GM23248 (cell line): ENCODE measurements at regions not wholly inside any gene's neighbourhood (a gene's known extent, or its start where the extent isn't known, plus 50 kb on each side); places are given as distances from the start of the nearest gene placed in this dataset.

Experiments
- EZH2 ChIP-seq: fragments of 200-600 bp; sonication (generic); IDR thresholded peaks from 2 replicates; pipeline ENCODE4 v1.6.1; 2018; ENCODE audit warnings: antibody characterized with exemption, mild to moderate bottlenecking; ENCODE audit not compliant: insufficient read depth, poor library complexity, severe bottlenecking
- EZH2phosphoT487 ChIP-seq: fragments of 200-600 bp; sonication (generic); IDR thresholded peaks from 2 replicates; pipeline ENCODE4 v1.6.1; 2018; ENCODE audit warnings: antibody characterized with exemption, moderate library complexity, mild to moderate bottlenecking, low read depth; ENCODE audit not compliant: insufficient read depth

DNA sequence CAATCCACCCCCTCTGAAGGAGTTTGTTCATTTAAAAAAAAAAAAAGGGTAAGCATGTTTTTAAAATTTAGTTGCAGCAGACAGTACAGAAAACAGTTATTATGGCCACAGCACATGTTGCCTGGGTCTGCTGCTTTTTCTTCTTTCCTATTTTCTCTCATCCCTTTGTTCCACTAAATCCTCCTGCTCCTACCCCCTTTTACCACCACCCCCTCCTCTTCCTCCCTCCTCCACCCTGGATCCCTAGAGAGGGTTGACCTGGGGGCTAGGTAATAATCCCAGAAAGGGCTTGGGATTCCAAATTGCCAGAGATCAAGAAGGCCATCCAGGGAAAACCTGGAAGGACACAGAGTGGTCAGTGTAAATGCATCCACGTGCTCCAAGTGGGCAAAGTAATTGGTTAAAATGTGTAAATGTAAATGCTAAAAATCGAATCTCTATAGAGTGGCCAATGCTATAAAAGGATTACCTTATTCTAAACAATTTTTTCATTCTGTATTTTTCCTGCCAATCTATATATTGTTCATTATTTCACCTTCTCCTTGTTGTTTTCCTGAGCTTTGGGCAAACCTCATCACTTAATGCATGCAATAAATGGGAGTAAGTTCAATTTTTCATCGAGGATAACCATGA lies 89.0 kb upstream of the PIK3CG start:
- no peak for TF ChIP-seq EZH2phosphoT487
- no peak for TF ChIP-seq EZH2
